Neural cell (in vitro differentiated cells): ENCODE measurements at regions not wholly inside any gene's neighbourhood (a gene's known extent, or its start where the extent isn't known, plus 50 kb on each side); places are given as distances from the start of the nearest gene placed in this dataset.
"Not testable (repeated sequence)": the region's sequence is repeated elsewhere in the genome, so short reads cannot be mapped to it uniquely, and the experiment has no call there.

Experiments
- H2AFZ ChIP-seq: fragments of 200-600, 300-800 bp; sonication (generic), shearing (Covaris generic); 2 replicates; pipeline ENCODE4 v1.6.0; 2014; ENCODE audit warnings: low read depth, mild to moderate bottlenecking, antibody characterized with exemption, low read length, moderate library complexity
- H3F3A ChIP-seq: fragments of 200-600 bp; shearing (Covaris generic); 2 replicates; pipeline ENCODE4 v1.6.1; 2016; ENCODE audit warnings: mild to moderate bottlenecking, moderate library complexity, mixed read lengths, antibody characterized with exemption, low read length; ENCODE audit not compliant: insufficient read depth, poor library complexity, severe bottlenecking
- H3K27ac ChIP-seq: fragments of 200-600, 300-800 bp; sonication (generic), shearing (Covaris generic); 2 replicates; pipeline ENCODE4 v1.5.1; 2014; ENCODE audit warnings: mild to moderate bottlenecking, low read length, moderate library complexity
- H3K27me3 ChIP-seq: fragments of 300-800, 200-600 bp; sonication (generic), shearing (Covaris generic); 2 replicates; pipeline ENCODE4 v1.6.0; 2014; ENCODE audit warnings: mild to moderate bottlenecking, low read depth, low read length, moderate library complexity; ENCODE audit not compliant: insufficient read depth
- H3K36me3 ChIP-seq: fragments of 300-800, 200-600 bp; sonication (generic), shearing (Covaris generic); 2 replicates; pipeline ENCODE4 v1.5.1; 2014; ENCODE audit warnings: mild to moderate bottlenecking, antibody characterized with exemption, low read length, moderate library complexity; ENCODE audit not compliant: insufficient read depth
- H3K4me2 ChIP-seq: fragments of 300-800, 200-600 bp; sonication (generic), shearing (Covaris generic); 2 replicates; pipeline ENCODE4 v1.6.0; 2014; ENCODE audit warnings: mild to moderate bottlenecking, low read length
- H3K4me3 ChIP-seq: fragments of 300-800, 200-600 bp; sonication (generic), shearing (Covaris generic); 2 replicates; pipeline ENCODE4 v1.5.1; 2014; ENCODE audit warnings: mild to moderate bottlenecking, low read length, moderate library complexity
- H3K79me2 ChIP-seq: fragments of 200-600 bp; shearing (Covaris generic); replicated peaks from 2 replicates; pipeline ENCODE4 v1.6.0; 2014; ENCODE audit warnings: mild to moderate bottlenecking, low read length, moderate library complexity; ENCODE audit not compliant: insufficient read depth
- H3K9ac ChIP-seq: fragments of 300-800, 200-600 bp; sonication (generic), shearing (Covaris generic); 2 replicates; pipeline ENCODE4 v1.6.1; 2016; ENCODE audit warnings: mild to moderate bottlenecking, low read length, mixed read lengths
- H3K9me2 ChIP-seq: fragments of 200-600 bp; shearing (Covaris generic); 2 replicates; pipeline ENCODE4 v1.6.1; 2016; ENCODE audit warnings: mild to moderate bottlenecking, low read length, mixed read lengths; ENCODE audit not compliant: insufficient read depth
- H3K9me3 ChIP-seq: fragments of 200-600, 300-800 bp; sonication (generic), shearing (Covaris generic); 2 replicates; pipeline ENCODE4 v1.6.1; 2016; ENCODE audit warnings: mild to moderate bottlenecking, mixed run types, low read length, moderate library complexity, mixed read lengths
- H4K20me1 ChIP-seq: fragments of 200-600 bp; shearing (Covaris generic); 2 replicates; pipeline ENCODE4 v1.6.1; 2016; ENCODE audit warnings: mild to moderate bottlenecking, mixed run types; ENCODE audit not compliant: insufficient read depth
- EP300 ChIP-seq: fragments of 450-650 bp; conservative IDR thresholded peaks from 2 replicates; pipeline ENCODE4 v1.6.1; 2014; ENCODE audit warnings: antibody characterized with exemption, mild to moderate bottlenecking, moderate library complexity; ENCODE audit not compliant: poor library complexity, severe bottlenecking
- EZH2 ChIP-seq: fragments of 200-600, 300-800 bp; shearing (Covaris generic), sonication (generic); IDR thresholded peaks from 2 replicates; pipeline ENCODE4 v1.6.1; 2014; ENCODE audit warnings: antibody characterized with exemption, low read length, borderline replicate concordance, mild to moderate bottlenecking; ENCODE audit not compliant: insufficient read depth, poor library complexity, severe bottlenecking
- MXI1 ChIP-seq: fragments of 450-650 bp; conservative IDR thresholded peaks from 2 replicates; pipeline ENCODE4 v1.6.1; 2014; ENCODE audit warnings: antibody characterized with exemption, mild to moderate bottlenecking; ENCODE audit not compliant: poor library complexity, severe bottlenecking
- POLR2AphosphoS5 ChIP-seq: IDR thresholded peaks from 2 replicates; pipeline ENCODE4 v1.6.1; 2012
- RAD21 ChIP-seq: fragments of 450-650 bp; conservative IDR thresholded peaks from 2 replicates; pipeline ENCODE4 v1.6.1; 2014; ENCODE audit warnings: antibody characterized with exemption, mild to moderate bottlenecking, moderate library complexity
- SMC3 ChIP-seq: fragments of 450-650 bp; conservative IDR thresholded peaks from 2 replicates; pipeline ENCODE4 v1.6.1; 2014; ENCODE audit warnings: antibody characterized with exemption, mild to moderate bottlenecking, moderate library complexity; ENCODE audit not compliant: poor library complexity
- TAF1 ChIP-seq: IDR thresholded peaks from 2 replicates; pipeline ENCODE4 v1.6.1; 2012; ENCODE audit warnings: low read depth
- TF ChIP-seq, protein P1 (sequence below): fragments of 450-650 bp; IDR thresholded peaks from 2 replicates; pipeline ENCODE4 v1.5.1; 2014; ENCODE audit warnings: antibody characterized with exemption, mild to moderate bottlenecking, moderate library complexity; ENCODE audit not compliant: poor library complexity, severe bottlenecking
- TF ChIP-seq, protein P2 (sequence below): IDR thresholded peaks from 2 replicates; pipeline ENCODE4 v1.6.1; 2012; ENCODE audit warnings: borderline replicate concordance

DNA sequence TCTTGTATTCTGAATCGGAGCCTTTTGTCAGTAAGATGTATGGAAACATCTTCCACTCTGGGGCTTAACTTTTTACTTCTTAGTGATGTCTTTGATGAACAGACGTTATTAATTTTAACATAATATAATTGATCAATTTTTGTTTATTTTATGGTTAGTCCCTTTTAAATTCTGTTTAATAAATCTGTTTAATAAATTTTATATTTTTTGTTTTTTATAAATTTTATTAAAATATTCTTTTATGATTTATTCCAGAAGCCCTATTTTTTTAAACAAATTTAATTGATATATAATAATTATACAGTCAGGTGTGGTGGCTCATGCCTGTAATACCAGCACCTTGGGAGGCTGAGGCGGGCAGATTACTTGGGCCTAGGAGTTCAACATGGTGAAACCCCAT lies 235.1 kb downstream of the AEBP2 start:
- Histone ChIP-seq H3K9me3 (no peaks in the 10 kb centered on the region), H3K9ac (no peak overlapping the region), H3K79me2 (no peaks in the 10 kb centered on the region), H3K9me2 (no peaks in the 10 kb centered on the region), H3K36me3 (no peaks in the 10 kb centered on the region), H3K4me2 (no peak overlapping the region), H3F3A (no peaks in the 10 kb centered on the region), H3K4me3 (no peak overlapping the region), H4K20me1 (no peaks in the 10 kb centered on the region), H3K27ac (no peak overlapping the region), H2AFZ (no peak overlapping the region), H3K27me3 (no peaks in the 10 kb centered on the region)
- no peak for TF ChIP-seq TAF1
- no peak for TF ChIP-seq SMC3
- TF ChIP-seq, protein P1, sequence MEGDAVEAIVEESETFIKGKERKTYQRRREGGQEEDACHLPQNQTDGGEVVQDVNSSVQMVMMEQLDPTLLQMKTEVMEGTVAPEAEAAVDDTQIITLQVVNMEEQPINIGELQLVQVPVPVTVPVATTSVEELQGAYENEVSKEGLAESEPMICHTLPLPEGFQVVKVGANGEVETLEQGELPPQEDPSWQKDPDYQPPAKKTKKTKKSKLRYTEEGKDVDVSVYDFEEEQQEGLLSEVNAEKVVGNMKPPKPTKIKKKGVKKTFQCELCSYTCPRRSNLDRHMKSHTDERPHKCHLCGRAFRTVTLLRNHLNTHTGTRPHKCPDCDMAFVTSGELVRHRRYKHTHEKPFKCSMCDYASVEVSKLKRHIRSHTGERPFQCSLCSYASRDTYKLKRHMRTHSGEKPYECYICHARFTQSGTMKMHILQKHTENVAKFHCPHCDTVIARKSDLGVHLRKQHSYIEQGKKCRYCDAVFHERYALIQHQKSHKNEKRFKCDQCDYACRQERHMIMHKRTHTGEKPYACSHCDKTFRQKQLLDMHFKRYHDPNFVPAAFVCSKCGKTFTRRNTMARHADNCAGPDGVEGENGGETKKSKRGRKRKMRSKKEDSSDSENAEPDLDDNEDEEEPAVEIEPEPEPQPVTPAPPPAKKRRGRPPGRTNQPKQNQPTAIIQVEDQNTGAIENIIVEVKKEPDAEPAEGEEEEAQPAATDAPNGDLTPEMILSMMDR: no peak
- TF ChIP-seq, protein P2, sequence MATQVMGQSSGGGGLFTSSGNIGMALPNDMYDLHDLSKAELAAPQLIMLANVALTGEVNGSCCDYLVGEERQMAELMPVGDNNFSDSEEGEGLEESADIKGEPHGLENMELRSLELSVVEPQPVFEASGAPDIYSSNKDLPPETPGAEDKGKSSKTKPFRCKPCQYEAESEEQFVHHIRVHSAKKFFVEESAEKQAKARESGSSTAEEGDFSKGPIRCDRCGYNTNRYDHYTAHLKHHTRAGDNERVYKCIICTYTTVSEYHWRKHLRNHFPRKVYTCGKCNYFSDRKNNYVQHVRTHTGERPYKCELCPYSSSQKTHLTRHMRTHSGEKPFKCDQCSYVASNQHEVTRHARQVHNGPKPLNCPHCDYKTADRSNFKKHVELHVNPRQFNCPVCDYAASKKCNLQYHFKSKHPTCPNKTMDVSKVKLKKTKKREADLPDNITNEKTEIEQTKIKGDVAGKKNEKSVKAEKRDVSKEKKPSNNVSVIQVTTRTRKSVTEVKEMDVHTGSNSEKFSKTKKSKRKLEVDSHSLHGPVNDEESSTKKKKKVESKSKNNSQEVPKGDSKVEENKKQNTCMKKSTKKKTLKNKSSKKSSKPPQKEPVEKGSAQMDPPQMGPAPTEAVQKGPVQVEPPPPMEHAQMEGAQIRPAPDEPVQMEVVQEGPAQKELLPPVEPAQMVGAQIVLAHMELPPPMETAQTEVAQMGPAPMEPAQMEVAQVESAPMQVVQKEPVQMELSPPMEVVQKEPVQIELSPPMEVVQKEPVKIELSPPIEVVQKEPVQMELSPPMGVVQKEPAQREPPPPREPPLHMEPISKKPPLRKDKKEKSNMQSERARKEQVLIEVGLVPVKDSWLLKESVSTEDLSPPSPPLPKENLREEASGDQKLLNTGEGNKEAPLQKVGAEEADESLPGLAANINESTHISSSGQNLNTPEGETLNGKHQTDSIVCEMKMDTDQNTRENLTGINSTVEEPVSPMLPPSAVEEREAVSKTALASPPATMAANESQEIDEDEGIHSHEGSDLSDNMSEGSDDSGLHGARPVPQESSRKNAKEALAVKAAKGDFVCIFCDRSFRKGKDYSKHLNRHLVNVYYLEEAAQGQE: no peak
- no peak for TF ChIP-seq RAD21

DNA sequence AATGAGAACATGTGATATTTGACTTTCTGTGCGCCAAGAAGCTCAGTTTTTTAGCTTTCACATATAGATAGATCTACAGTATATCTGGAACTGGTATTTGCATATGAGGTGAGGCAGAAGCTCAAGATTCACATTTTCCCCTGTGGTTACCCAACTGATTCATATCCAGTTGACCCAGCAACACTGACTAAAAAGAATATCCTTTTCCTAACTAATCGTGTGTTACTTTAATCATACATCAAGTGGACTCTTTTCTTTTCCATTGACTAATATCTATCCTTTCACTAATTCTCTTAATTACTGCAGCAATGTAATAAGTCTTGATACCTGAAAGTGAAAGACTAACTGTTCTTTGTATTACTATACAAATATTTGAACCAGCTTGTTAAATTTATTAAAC lies 236.1 kb downstream of the AEBP2 start:
- TF ChIP-seq MXI1: no peak
- TF ChIP-seq, protein P1: no peak
- TF ChIP-seq EP300: no peak
- TF ChIP-seq EZH2: no peak
- TF ChIP-seq POLR2AphosphoS5: no peak
- TF ChIP-seq SMC3: no peak
- no peak for TF ChIP-seq TAF1
- no peak for TF ChIP-seq RAD21
- TF ChIP-seq, protein P2: no peak
- Histone ChIP-seq H3K36me3 (no peaks in the 10 kb centered on the region), H3F3A (no peaks in the 10 kb centered on the region), H3K9me2 (no peaks in the 10 kb centered on the region), H3K27ac (no peak overlapping the region), H3K4me3 (no peak overlapping the region), H3K4me2 (no peak overlapping the region), H4K20me1 (no peaks in the 10 kb centered on the region), H3K9ac (no peak overlapping the region), H3K27me3 (no peaks in the 10 kb centered on the region), H2AFZ (no peak overlapping the region), H3K79me2 (no peaks in the 10 kb centered on the region), H3K9me3 (no peaks in the 10 kb centered on the region)

DNA sequence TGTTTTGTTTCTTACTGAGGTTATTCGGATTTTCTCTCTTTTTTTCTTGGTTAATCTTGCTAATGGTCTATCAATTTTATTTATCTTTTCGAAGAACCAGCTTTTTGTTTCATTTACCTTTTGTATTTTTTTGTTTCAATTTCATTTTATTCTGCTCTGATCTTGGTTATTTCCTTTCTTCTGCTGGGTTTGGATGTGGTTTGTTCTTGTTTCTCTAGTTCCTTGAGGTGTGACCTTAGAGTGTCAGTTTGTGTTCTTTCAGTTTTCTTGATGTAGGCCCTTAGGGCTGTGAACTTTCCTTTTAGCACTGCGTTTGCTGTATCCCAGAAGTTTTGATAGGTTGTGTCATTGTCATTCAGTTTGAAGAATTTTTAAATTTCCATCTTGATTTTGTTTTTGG lies 239.2 kb downstream of the AEBP2 start:
- not testable (repeated sequence) for H3K27ac ChIP-seq, H3K36me3 ChIP-seq

More for the DNA sequence above, 239.2 kb downstream of the AEBP2 start:
- H4K20me1 ChIP-seq, H3K4me3 ChIP-seq, H2AFZ ChIP-seq, H3K79me2 ChIP-seq, H3K27me3 ChIP-seq, H3K9me3 ChIP-seq, H3K4me2 ChIP-seq, H3K9me2 ChIP-seq, H3F3A ChIP-seq, H3K9ac ChIP-seq: not testable (repeated sequence)
